Right lung (tissue), 2 donors: ENCODE measurements at regions not wholly inside any gene's neighbourhood (a gene's known extent, or its start where the extent isn't known, plus 50 kb on each side); places are given as distances from the start of the nearest gene placed in this dataset.

Experiments
- DNase-seq, 2 donors: peaks; one replicate each; pipeline ENCODE4 v3.0.0-alpha.2; 2013

DNA sequence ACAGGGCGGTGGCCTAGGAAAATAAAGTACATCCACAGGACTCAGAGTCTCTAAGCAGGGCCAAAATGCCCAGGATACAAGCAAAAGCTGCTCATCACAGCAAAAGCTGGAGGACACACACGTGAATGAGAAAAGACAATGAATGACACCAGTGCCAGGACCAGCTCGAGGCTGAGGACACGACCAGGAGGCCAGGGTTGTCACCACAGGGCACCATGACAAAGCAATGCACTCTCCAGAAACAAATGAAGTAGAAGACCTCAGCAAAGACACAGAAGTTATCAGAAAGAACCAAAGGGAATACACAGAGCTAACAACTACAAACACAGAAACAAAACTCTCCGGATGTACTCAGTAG lies 92.1 kb downstream of the FOXL3 start:
- DNase-seq = no peak

DNA sequence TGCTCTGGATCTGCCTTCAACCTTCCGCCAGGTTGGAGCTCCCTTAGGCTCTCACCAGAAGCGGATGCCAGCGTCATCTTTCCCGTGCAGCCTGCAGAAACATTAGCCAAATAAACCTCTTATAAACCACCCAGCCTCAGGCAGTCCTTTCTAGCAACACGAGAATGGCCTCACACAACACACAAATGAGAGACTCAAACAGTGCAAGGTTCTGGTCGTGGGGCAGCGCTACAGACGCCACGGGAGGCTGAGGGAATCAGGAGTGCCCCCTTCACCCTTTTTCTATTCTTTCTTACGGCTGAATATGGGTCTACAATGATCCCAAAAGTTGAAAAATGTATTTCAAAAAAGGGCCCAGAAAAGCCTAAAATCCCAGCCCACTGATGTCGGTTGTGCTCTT lies 96.4 kb downstream of the FOXL3 start:
- no peak for DNase-seq

DNA sequence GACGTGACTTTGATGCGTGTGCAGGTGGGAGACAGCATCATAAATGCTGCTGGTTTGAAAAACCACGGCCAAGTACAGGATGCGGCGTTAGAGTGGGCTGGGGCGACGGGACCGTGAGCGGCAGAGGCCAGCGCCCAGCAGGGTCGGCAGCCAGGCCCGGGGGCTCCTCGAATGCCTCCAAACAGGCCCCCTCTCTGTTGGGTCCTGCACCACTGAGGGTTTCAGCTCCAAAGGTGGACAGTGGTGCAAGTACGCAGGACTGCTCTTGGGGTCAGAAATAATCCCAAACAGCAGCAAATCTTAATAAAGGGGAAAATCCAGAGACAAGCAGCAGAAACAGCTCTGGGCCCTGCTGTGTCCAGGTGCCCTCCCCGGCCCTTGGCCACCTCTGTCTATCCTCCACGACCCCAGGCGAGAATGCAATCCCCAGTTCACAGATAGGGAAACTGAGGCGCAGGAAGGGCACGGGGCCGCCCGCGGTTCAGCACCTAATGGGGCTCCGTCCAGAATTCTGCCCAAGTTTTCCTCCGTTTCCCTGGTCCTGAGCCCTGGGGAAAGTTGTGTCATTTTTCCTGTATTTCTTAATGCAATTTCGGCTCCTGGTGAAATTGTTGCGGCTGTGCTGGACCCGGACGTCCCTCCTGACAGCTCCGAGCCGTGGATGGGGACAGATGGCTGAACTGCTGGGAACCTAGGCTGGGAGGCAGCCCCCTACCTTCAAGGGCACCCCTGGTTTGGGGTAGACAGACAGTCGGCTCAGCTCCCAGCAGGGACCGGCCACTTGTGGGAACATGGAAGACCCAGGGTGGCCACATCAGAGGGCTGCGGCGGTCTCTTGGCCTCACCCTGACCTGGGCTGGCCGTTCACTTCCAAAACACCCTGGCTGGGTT lies 97.4 kb downstream of the FOXL3 start:
- DNase-seq = no peak

DNA sequence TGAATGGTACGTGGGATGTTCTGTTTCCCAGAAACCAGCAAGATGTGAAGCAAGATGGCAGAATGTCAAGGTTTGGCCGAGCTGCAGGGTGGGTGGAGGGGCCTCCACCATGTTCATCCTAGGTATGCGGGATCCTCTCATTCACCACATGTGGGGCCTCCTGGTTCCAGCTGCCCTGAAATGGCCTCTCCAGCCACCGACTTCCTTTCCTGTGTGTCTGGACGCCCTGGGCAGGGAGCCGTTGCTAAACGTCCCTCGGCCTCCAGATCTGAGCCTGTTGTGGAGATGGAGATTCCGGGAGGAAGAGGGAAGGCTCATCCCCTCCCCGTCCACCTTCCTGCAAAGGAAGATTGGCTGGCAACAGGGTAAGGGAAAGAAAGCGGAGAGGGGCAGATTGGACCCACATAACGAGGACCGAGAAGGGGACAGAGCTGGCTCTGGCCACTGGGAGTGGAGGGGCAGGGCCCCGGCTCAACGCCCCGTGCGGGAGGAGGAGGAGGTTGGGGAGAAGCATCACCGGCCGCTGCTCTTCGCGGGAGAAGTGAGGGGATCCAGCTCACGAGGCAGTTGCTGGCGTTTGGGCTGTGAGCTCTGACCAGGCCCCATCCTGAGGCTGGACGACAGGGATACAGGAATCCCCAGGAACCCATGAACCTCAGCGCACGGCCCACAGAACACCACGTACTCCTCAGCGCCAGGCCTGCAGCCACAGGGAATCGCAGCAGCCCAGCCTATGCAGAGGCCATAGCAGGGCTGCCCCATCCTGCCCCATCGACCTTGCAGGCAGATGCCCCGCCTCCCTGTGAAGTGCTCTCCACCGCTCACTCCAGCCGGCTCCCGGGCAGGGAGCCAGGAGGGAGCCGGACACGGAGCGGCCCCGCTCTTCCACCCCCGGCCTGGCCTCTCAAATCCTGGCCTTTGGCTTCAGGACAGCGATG lies 98.3 kb downstream of the FOXL3 start:
- DNase-seq = peak; percentile 45 to 62

DNA sequence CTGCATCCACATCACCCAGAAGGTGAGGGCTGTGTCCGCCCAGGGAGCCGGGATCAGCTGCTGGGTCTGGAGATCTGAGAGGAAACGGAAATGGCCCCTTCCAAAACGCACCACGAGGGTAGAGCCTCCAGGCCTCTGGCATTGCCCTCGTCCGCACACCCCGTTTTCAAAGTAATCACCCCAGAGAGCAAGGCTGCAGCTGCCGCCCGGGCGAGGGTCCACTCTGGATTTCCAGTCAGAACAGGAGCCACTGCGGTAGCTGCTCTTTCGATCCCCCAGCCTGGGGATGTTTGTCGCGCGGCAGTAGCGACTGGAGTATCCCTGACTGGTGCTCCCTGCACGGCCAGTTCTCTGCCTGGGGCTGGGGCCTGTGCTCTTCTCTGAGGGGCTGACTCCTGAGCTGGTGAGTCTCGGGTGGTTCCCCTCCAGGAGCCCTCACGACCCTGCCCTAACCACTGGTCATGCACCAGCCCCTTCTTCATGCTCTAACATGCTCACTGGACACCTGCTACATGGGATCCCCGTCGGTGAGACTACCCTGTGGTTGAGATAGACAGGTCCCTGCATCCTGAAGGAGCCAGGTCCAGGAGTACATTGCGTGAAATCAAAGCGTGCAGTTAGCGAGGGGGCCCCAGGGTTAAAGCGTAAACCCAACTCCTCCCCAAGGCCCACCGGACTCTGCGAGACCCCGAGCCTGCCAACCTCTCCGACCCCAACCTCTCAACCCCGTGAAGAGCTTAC lies 99.2 kb downstream of the FOXL3 start:
- no peak for DNase-seq

DNA sequence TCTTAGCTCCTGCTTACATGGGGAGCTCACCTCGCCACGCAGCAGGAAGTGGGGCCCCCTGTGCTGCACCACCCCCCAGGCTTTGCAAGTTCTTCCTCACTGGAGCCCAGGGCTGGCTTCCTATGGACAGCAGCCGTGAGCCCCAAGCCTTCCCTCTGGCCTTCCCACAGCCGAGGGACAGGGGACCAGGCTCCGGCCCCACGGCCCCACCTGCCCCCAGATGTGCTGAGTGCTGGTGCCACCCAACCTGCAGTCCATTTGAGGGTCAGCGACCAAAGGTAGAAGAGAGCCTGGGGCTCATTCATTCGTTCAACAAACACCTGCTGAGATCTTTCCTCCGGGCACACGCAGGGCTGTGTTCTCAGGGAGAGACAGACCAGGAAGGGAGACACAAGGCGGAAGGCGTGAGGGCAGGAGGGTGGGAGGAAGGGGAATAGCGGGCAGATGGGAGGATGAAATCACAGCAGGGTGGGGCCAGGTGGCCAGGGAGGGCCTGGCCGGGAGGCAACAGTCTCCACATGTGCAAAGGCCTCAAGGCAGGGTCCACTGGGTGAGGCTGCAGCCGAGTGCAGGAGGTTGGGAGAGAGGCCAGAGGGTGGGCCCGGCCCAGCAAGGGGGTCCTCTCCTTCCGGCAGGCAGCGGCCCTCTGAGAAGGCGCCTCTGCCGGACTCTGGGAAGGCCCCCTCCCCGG lies 100.1 kb downstream of the FOXL3 start:
- no peak for DNase-seq

DNA sequence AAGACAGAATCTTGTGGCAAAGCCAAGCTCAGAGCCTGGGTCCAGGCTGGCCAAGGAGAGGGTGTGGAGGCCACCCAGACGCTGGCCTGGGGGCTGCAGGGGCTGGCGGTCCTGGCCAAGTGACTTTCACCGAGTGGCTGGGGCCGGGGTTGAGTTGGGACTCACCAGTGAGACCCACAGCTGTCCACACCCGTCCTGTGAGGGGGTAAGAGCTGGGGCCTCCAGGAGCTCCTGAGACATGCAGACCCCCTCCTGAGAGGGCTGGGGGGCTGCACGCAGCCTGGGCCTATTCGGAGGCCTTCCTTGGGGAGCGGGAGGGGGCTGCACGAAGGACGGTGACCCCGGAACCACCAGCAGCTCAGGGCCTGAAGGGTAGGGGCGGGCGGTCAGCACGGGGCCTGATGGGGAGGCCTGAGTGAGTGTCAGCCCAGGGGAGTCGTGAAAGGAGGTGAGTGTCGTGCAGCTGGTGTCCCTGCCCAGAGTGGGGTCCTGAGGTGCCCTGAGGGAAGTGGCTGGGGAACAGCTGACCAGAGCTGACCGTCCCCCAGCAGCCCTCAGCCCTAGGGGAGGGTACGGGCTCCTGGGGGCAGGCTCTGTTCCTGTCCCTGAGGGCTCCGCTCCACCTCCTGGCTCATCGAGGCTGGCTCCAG lies 100.9 kb downstream of the FOXL3 start:
- no peak for DNase-seq

DNA sequence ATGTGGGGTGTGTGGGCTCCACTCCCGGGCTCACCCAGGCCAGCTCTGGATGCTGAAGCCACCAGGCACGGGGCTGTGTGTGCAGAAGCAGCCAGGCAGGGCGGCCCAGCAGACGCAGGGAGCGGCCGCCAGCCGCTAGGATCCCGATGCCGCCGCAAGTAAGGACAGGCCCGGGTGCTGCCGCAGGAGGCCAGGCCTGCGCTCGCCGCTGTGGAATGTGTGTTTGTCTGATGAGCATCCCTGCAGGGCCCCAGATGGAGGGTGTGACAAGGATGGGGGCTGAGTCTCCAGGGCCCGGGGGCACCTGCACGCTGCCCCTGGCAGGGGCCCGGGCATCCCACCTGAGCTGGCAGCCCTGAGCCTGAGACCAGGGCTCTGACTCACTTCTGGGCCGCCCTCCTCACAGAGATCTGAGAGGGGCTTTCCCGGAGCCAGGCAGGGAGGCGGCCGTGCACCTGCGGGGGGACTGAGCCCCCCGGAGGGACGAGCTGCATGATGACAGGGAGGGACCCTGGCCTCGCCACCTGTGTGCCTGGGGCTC lies 101.5 kb downstream of the FOXL3 start:
- no peak for DNase-seq

DNA sequence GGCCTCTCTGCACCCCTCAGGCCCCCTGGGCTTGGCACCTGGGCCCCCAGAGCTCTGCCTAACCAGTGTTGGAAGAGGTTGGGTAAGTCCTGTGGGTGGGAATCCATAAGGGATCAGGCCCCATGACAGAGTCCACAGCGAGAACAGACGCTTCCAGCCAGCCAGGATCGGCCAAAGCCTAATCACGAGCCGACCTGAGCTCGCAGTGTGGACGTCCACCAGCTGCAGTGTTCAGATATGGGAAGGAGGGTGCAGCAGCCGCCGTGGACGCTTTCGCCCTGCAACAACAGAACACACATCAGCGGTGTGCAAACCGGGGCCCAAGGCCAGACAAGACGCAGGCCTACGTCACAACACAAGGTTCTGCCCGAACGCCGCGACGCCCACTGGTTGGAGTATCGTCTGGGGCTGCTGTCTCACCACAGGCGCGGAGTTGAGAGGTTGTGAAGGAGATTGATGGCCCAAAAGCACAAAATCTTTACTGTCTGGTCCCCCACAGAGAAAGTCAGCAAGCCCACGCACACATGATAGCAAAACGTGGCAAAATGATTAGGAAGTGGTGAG lies 102.1 kb downstream of the FOXL3 start:
- no peak for DNase-seq

DNA sequence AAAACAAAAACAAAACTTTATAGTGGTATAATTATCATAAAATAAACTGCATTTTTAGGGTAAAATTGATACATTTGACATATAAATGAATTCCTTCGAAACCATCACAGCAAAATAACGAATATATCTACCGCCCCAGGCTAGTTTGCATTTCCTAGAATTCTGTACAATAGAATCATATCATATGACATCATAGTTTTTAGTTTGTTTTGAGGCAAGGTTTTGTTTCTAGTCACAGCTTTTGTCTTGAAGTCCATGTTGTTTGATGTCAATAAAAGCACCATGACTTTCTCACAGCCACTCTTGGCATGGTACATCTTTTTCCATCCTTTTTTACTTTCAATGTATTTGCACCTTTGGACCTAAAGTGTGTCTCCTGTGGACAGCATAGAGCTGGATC lies 102.9 kb downstream of the FOXL3 start:
- no peak for DNase-seq

DNA sequence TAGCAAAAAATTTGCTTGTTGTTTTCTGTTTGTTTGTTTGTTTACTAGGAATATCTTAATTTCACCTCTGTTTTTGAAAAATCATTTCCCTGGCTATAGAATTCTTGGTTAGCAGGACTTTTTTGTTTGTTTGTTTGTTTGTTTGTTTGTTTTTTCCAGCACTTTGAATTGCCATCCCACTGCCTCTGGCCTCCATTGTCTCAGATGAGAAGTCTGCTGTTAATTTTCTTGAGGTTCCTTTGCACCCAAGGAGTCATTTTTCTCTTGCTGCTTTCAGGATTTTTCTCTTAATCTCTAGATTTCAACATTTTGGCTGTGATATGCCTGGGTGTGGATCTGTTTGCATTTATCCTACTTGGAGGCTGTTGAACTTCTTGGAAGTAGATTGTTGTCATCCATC lies 105.7 kb downstream of the FOXL3 start:
- DNase-seq = no peak

DNA sequence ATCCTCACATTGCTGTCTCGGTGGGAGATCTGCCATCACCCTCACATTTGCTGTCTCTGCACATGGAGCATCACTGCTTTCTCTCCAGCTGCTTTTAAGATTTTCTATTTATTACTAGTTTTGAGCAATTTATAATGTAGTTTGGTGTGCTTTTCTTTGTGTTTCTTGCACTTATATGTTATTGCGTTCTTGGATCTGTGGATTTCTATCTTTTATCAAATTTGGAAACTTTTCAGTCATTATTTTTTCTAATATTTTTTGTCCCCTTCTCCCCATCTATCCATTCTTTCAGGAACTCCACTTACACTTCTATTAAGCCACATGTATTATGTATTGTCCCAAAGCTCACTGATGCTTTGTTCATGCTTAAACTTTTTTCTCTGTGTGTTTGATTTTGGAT lies 108.9 kb downstream of the FOXL3 start:
- DNase-seq = no peak

DNA sequence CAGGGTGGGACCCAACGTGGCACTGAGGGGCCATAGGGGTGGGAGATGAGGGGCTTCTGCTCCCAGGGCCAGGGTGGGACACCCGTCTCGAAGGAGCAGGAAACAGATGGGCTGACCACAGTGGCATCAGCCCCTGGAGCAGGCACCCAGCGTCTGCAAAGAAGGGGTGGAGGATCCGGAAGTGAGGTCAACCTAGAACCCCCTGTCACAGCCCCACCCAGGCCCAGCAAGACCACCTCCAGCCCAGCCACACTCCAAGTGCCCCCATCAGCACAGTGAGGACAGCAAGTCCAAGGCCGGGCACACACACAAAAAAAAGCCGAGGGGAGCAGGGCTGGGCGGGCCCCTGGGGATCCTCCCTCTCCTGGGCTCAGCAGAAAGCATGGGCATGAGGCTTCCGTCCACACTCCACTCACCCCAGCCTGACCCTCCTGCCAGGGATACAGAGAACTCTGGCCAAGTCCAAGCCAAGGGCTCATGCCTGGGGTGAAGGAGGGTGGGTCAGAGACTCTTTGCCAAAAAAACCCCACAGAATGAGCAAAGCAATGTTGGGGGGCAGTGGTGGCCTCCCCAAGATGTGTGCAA lies 111.0 kb downstream of the FOXL3 start:
- DNase-seq = no peak

DNA sequence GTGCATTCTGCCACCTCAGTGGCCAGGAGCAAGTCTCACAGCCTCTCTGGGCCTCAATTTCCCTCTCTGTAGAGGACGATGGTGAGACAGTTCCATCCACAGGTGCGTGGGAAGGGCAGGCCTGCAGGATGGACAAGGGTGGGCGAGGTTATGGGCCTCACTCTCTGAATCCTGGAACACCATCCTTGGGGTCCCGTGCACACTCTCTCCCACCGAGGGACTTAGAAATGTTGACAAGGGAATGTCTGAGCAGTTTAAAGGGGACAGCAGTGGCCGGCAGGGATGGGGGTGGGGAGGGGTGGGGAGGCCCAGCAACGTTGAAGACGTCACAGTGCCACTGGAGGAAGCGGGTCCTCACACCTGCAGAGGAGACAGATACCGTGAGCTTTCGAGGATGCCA lies 111.5 kb downstream of the FOXL3 start:
- DNase-seq = no peak

DNA sequence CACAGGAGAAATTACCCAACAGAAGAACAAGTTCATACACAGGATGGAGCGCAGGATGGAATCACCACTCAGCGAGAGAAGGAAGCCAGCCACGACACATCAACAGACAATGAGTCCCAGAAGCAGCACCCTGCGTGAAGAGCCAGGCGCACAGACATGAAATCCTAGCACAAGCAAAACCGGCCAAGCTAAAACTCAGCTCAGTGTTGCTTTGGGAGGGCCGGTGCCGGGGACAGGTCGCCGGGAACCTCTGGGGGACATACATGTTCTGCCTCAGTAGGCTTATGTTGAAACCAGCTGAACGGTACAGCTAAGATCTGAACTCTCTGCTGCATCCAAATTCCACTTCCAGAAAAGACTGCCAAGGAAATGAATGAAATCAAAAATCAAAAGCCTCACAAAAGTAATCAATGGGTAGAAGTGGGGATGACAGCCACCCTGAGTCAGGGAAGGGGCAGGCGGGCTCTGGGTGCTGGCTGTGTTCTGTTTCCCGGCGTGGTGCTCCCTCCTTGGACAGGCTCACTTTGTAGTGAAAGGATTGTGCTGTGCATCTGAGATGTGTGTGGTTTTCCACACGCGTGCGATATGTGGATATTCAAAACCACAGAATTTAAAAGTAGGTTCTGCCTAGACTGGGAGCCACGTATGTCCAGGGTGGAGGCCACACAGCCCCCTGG lies 114.7 kb downstream of the PDGFA start:
- no peak for DNase-seq

DNA sequence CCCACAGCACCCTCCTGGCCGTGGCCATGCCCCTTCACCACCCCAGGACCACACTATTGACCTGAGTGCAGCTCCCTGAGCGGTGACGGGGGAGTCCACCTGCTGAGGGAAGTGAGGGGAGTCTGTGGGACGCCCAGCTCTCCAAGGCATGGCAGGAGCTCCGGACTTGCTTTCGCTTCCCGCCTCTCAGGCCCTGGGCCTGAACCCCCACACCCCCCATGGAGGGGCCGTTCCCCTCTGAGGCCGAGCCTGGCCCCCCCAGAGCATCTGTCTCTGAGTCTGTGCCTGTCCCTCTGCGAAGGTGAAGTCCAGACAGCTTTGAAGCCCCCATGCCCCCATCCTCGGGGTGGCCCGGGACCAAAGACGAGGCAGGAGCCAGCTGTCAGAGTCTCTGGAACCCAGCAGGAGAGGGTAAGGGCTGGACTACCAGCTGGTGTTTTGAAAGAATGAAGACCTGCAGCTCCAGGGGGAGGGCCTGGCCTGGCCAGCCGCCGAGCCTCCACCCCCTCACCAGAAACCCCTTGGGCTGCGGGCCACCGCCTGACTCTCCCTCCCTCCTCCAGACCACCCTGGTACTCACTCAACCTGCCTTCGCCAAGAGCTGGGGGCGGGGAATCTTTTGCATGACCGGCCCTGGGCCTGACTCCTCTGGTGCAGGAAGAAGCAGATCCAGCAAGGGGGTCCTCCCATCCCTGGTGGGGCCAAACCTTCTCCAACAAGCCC lies 114.0 kb downstream of the PDGFA start:
- no peak for DNase-seq

DNA sequence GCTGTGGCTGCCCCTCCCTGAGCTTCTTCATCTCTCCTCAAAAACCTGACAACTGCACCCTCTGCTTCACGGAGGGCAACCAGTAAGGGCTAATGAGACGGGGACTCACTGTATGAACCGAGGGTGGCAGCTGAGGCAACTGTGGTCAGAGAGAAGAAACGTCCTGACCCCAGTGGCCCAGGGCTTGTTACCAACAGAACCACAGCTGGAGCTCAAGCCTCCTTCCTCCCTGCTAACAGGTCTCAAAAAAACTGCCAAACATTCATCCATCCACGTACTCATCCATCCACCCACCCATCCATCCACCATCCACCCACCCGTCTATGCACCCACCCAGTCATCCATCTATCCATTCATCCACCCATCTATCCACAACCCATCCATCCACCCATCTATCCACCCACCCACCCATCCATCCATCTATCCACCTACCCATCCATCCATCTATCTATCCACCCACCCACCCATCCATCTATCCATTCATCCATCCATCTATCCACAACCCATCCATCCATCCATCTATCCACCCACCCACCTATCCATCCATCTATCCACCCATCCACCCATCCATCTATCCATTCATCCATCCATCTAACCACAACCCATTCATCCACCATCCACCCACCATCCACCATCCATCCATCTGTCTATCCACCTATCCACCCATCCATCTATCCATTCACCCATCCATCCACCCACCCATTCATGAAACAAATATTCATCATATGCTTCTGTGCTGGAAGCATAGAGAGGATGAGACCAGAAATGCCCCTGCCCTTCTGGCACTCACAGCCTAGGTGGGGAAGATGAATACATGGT lies 111.7 kb downstream of the PDGFA start:
- no peak for DNase-seq
